Astrocyte (in vitro differentiated cells and primary cell): ENCODE measurements at regions not wholly inside any gene's neighbourhood (a gene's known extent, or its start where the extent isn't known, plus 50 kb on each side); places are given as distances from the start of the nearest gene placed in this dataset.

Experiments used
- DNase-seq: peaks from one replicate; pipeline ENCODE4 v3.0.0-alpha.2; 2010; ENCODE audit warnings: low read depth
- FAIRE-seq: peaks from 2 replicates; lab custom pipeline; 2011; peaks lifted over from hg19 to GRCh38; lab: Jason Lieb, UNC
- H2AFZ ChIP-seq: 2 replicates; pipeline ENCODE4 v1.6.0; 2012; ENCODE audit warnings: low read depth, low read length, inconsistent platforms
- H3K27ac ChIP-seq: 2 replicates; pipeline ENCODE4 v1.5.1; 2011; ENCODE audit warnings: low read depth, low read length, inconsistent platforms
- H3K27me3 ChIP-seq: 2 replicates; pipeline ENCODE4 v1.6.0; 2011; ENCODE audit warnings: low read length, inconsistent platforms; ENCODE audit not compliant: insufficient read depth
- H3K36me3 ChIP-seq: 2 replicates; pipeline ENCODE4 v1.5.1; 2011; ENCODE audit warnings: low read length, inconsistent platforms; ENCODE audit not compliant: insufficient read depth
- H3K4me1 ChIP-seq: 2 replicates; pipeline ENCODE4 v1.5.1; 2011; ENCODE audit warnings: low read length, inconsistent platforms; ENCODE audit not compliant: insufficient read depth
- H3K4me2 ChIP-seq: 2 replicates; pipeline ENCODE4 v1.6.0; 2012; ENCODE audit warnings: low read length, inconsistent platforms
- H3K4me3 ChIP-seq: 2 replicates; pipeline ENCODE4 v1.5.1; 2011; ENCODE audit warnings: low read depth, mild to moderate bottlenecking, low read length, inconsistent platforms; ENCODE audit not compliant: insufficient read depth
- H3K79me2 ChIP-seq: 2 replicates; pipeline ENCODE4 v1.6.0; 2012; ENCODE audit warnings: mild to moderate bottlenecking, low read length, inconsistent platforms; ENCODE audit not compliant: insufficient read depth
- H3K9ac ChIP-seq: 2 replicates; pipeline ENCODE4 v1.6.0; 2012; ENCODE audit warnings: mild to moderate bottlenecking, low read length, inconsistent platforms
- H3K9me3 ChIP-seq: 2 replicates; pipeline ENCODE4 v1.5.1; 2012; ENCODE audit warnings: low read depth, mild to moderate bottlenecking, low read length, inconsistent platforms; ENCODE audit not compliant: insufficient read depth
- H4K20me1 ChIP-seq: 2 replicates; pipeline ENCODE4 v1.6.0; 2012; ENCODE audit warnings: low read length, inconsistent platforms; ENCODE audit not compliant: insufficient read depth
- H3K27ac Mint-ChIP-seq: one replicate; pipeline ENCODE4 v1.8.0; 2021; ENCODE audit warnings: mild to moderate bottlenecking, mixed read lengths; ENCODE audit not compliant: unreplicated experiment
- H3K27me3 Mint-ChIP-seq: one replicate; pipeline ENCODE4 v1.8.0; 2021; ENCODE audit warnings: low read depth, mixed read lengths; ENCODE audit not compliant: unreplicated experiment
- H3K36me3 Mint-ChIP-seq: one replicate; pipeline ENCODE4 v1.8.0; 2021; ENCODE audit warnings: low read depth, mixed read lengths; ENCODE audit not compliant: unreplicated experiment
- H3K4me1 Mint-ChIP-seq: one replicate; pipeline ENCODE4 v1.8.0; 2021; ENCODE audit warnings: low read depth, mixed read lengths; ENCODE audit not compliant: unreplicated experiment
- H3K4me3 Mint-ChIP-seq: one replicate; pipeline ENCODE4 v1.8.0; 2021; ENCODE audit warnings: mild to moderate bottlenecking, moderate library complexity, mixed read lengths; ENCODE audit not compliant: unreplicated experiment
- H3K9me3 Mint-ChIP-seq: one replicate; pipeline ENCODE4 v1.8.0; 2021; ENCODE audit warnings: mild to moderate bottlenecking, mixed read lengths; ENCODE audit not compliant: unreplicated experiment
- CTCF ChIP-seq: IDR thresholded peaks from 2 replicates; pipeline ENCODE4 v1.5.1; 2011; ENCODE audit warnings: low read depth, mild to moderate bottlenecking, inconsistent platforms, low read length, moderate library complexity; ENCODE audit not compliant: insufficient read depth
- EZH2 ChIP-seq: IDR thresholded peaks from 2 replicates; pipeline ENCODE4 v1.6.1; 2012; ENCODE audit warnings: mild to moderate bottlenecking, low read length, inconsistent platforms; ENCODE audit not compliant: insufficient read depth

DNA sequence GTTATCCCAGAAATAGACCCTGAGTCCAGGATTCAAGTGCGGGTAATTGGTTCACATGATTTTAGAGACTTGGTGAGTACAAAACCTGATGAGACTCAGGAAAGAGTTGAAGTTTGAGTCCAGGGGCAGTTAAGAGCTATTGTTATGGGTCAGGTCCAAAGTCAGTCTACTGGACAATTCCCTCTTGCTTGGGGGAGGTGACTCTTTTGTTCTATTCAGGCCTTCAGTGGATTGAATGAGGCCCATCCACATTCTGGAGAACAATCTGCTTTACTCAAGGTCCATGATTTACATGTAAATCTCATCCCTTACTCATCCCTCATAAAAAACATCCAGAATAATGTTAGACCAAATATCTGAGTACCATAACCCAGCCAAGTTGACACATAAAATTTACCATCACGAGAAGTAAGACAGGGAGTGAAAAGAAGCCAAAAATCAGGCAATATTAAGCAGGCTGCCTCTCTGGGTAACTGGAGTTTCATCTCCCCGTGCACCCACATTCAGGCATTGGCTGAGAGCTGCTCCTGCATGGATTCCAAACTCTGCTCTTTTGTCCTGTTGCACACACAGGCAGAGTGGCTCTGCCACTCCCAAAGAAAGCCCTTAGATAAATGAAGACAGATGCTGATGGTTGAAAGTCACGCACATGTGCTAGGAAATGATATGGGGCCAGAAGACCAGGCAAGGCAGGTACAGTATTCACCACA lies 156.0 kb upstream of the SALL1 start:
- FAIRE-seq (no peak), DNase-seq (no peak)
- Histone ChIP-seq H3K79me2 (no peaks in the 10 kb centered on the region), H3K36me3 (no peaks in the 10 kb centered on the region), H3K27me3 (no peaks in the 10 kb centered on the region), H4K20me1 (no peaks in the 10 kb centered on the region), H3K9ac (no peak overlapping the region), H3K27ac (no peak overlapping the region), H3K4me2 (no peak overlapping the region), H3K4me1 (no peaks in the 10 kb centered on the region), H3K4me3 (no peak overlapping the region), H2AFZ (no peak overlapping the region), H3K9me3 (no peaks in the 10 kb centered on the region)
- TF ChIP-seq CTCF = no peak
- TF ChIP-seq EZH2 = no peak
- no peaks in the 10 kb centered on the region for H3K36me3 Mint-ChIP-seq
- H3K4me3 Mint-ChIP-seq = no peak overlapping the region
- no peaks in the 10 kb centered on the region for H3K4me1 Mint-ChIP-seq
- no peak overlapping the region for H3K27ac Mint-ChIP-seq
- H3K27me3 Mint-ChIP-seq = peaks cover 3% of the 10 kb centered on the region
- H3K9me3 Mint-ChIP-seq = no peaks in the 10 kb centered on the region

DNA sequence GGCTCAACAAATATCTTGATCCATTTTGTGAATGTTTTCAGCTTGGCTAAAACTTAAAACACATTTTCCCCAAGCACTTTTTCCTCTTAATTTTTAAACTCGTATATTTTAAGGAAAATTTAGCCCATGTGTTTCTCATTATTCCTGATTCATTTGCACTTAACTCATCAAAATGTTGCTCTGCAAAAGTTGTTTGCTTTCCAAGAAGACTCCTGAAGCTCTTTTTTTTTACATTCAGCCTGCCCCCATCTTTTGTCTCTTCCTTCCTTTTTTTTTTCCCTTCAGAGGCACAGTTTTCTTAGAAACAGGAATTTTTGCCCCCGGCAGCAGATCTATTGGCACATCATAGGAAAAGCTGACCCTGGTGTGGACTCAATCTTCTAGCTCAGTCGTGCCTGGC lies 155.0 kb upstream of the SALL1 start:
- no peak overlapping the region for H3K4me3 ChIP-seq
- H3K36me3 Mint-ChIP-seq = no peaks in the 10 kb centered on the region
- no peaks in the 10 kb centered on the region for H3K79me2 ChIP-seq
- H3K9ac ChIP-seq = no peak overlapping the region
- no peak overlapping the region for H3K27ac Mint-ChIP-seq
- peak; percentile 2 for DNase-seq
- no peaks in the 10 kb centered on the region for H3K4me1 ChIP-seq
- no peak overlapping the region for H2AFZ ChIP-seq
- H3K27ac ChIP-seq = no peak overlapping the region
- no peaks in the 10 kb centered on the region for H3K4me1 Mint-ChIP-seq
- TF ChIP-seq CTCF (no peak), EZH2 (no peak)
- H4K20me1 ChIP-seq = no peaks in the 10 kb centered on the region
- H3K4me3 Mint-ChIP-seq = no peak overlapping the region
- no peaks in the 10 kb centered on the region for H3K9me3 Mint-ChIP-seq
- H3K4me2 ChIP-seq = no peak overlapping the region
- no peaks in the 10 kb centered on the region for H3K36me3 ChIP-seq
- H3K27me3 ChIP-seq = peaks cover 5% of the 10 kb centered on the region
- no peak for FAIRE-seq
- peaks cover 5% of the 10 kb centered on the region for H3K27me3 Mint-ChIP-seq
- no peaks in the 10 kb centered on the region for H3K9me3 ChIP-seq

- Histone ChIP-seq H3K4me2 (no peak overlapping the region), H3K4me3 (no peak overlapping the region), H3K27me3 (peaks cover 6% of the 10 kb centered on the region), H3K27ac (no peak overlapping the region), H3K4me1 (no peaks in the 10 kb centered on the region), H2AFZ (no peak overlapping the region), H3K36me3 (no peaks in the 10 kb centered on the region), H3K9me3 (no peaks in the 10 kb centered on the region), H3K79me2 (no peaks in the 10 kb centered on the region), H3K9ac (no peak overlapping the region), H4K20me1 (no peaks in the 10 kb centered on the region)
- H3K27me3 Mint-ChIP-seq = peaks cover 5% of the 10 kb centered on the region
- TF ChIP-seq EZH2 (no peak), CTCF (no peak)
- FAIRE-seq (no peak), DNase-seq (no peak)
- no peaks in the 10 kb centered on the region for H3K4me1 Mint-ChIP-seq
- no peaks in the 10 kb centered on the region for H3K9me3 Mint-ChIP-seq
- H3K4me3 Mint-ChIP-seq = no peak overlapping the region
- no peak overlapping the region for H3K27ac Mint-ChIP-seq
- no peaks in the 10 kb centered on the region for H3K36me3 Mint-ChIP-seq
These were observed 154.3 kb upstream of the SALL1 start for GRCh38 chr16:51305337-51305736.
